K562 (cell line): ENCODE measurements at regions not wholly inside any gene's neighbourhood (a gene's known extent, or its start where the extent isn't known, plus 50 kb on each side); places are given as distances from the start of the nearest gene placed in this dataset.

Experiments
- ATAC-seq: fragments of 200-7000 bp; cut with Tn5 transposase; 3 replicates; pipeline ENCODE4 v1.9.1; 2020; ENCODE audit warnings: moderate library complexity
- BruUV-seq: library from RNA; stranded (reverse); fragments of 400-500 nt; replicated peaks from 2 replicates; lab custom pipeline; 2021; lab: Mats Ljungman, UMichigan
- CTCF ChIA-PET: fragments of 300-600 bp; formaldehyde crosslinking; extraction: SDS; loops from one replicate; lab custom pipeline; 2021; ENCODE audit warnings: low intra/inter-chr PET ratio; lab: Yijun Ruan, JAX
- POLR2A ChIA-PET: fragments of 300-600, 350-650 bp; sonication (Branson Sonifier 250); formaldehyde crosslinking; extraction: SDS; loops from one replicate; lab custom pipeline; 2021; ENCODE audit warnings: antibody characterized with exemption, inconsistent platforms; lab: Yijun Ruan, JAX
- DNase-seq, 4 experiments: peaks; one replicate each; pipeline versions ENCODE4 v3.0.0 to v3.0.0-alpha.2; 2011 to 2018; ENCODE audit warnings: low spot score in 3 of 4, mixed read lengths in 3 of 4; ENCODE audit errors: extremely low read depth in 1 of 4
- FAIRE-seq: peaks from 2 replicates; lab custom pipeline; 2011; peaks lifted over from hg19 to GRCh38; lab: Jason Lieb, UNC
- H2AFZ ChIP-seq: 2 replicates; pipeline ENCODE4 v1.6.0; 2011; ENCODE audit warnings: low read depth, low read length, control low read depth, inconsistent platforms
- H3K27ac ChIP-seq: fragments of 200-600 bp; 3 replicates; pipeline ENCODE4 v1.8.0; 2011; ENCODE audit warnings: low read depth, mild to moderate bottlenecking, control low read depth, inconsistent platforms, low read length, moderate library complexity, mixed read lengths; ENCODE audit errors: extremely low read depth
- H3K27me3 ChIP-seq, 2 experiments: fragments of 300-600 bp in 1 of 2; 2 replicates in 1 of 2; 3 replicates in 1 of 2; pipeline versions ENCODE4 v1.6.0 to v1.8.0; 2011; ENCODE audit warnings: inconsistent platforms in 2 of 2, low read length in 2 of 2, mild to moderate bottlenecking in 1 of 2, mixed read lengths in 1 of 2, moderate library complexity in 1 of 2; ENCODE audit not compliant: control insufficient read depth in 2 of 2, insufficient read depth in 2 of 2
- H3K36me3 ChIP-seq: fragments of 300-600 bp; 3 replicates; pipeline ENCODE4 v1.8.0; 2011; ENCODE audit warnings: mild to moderate bottlenecking, low read length, inconsistent platforms; ENCODE audit not compliant: control insufficient read depth, insufficient read depth
- H3K4me1 ChIP-seq, 2 experiments: fragments of 200-600 bp in 1 of 2; replicated peaks in 1 of 2; 2 replicates in 1 of 2; 3 replicates in 1 of 2; pipeline versions ENCODE4 v1.5.1 to v1.8.0; 2011; ENCODE audit warnings: inconsistent platforms in 2 of 2, low read length in 2 of 2, mild to moderate bottlenecking in 1 of 2, mixed read lengths in 1 of 2, moderate library complexity in 1 of 2; ENCODE audit not compliant: control insufficient read depth in 2 of 2, insufficient read depth in 2 of 2
- H3K4me2 ChIP-seq: 2 replicates; pipeline ENCODE4 v1.6.1; 2011; ENCODE audit warnings: low read length, control low read depth, inconsistent platforms, mixed read lengths; ENCODE audit not compliant: insufficient read depth
- H3K4me3 ChIP-seq: fragments of 200-600 bp; sonication (generic), shearing (Covaris generic); 2 replicates; pipeline ENCODE4 v1.5.1; 2016; ENCODE audit warnings: control low read depth, inconsistent platforms
- H3K79me2 ChIP-seq: fragments of 200-600 bp; 3 replicates; pipeline ENCODE4 v1.8.0; 2011; ENCODE audit warnings: low read length, inconsistent platforms; ENCODE audit not compliant: control insufficient read depth, insufficient read depth
- H3K9ac ChIP-seq, 2 experiments: 2 replicates each; pipeline versions ENCODE4 v1.6.0 to v1.6.1; 2011; ENCODE audit warnings: low read depth in 2 of 2, low read length in 2 of 2, control low read depth in 1 of 2, inconsistent platforms in 1 of 2, mild to moderate bottlenecking in 1 of 2, mixed read lengths in 1 of 2; ENCODE audit not compliant: insufficient read depth in 1 of 2
- H3K9me1 ChIP-seq: one replicate; pipeline ENCODE4 v1.6.0; 2011; ENCODE audit warnings: inconsistent platforms, mild to moderate bottlenecking, low read length, moderate library complexity; ENCODE audit not compliant: control insufficient read depth, insufficient read depth
- H3K9me3 ChIP-seq: replicated peaks from 2 replicates; pipeline ENCODE4 v1.5.1; 2011; ENCODE audit warnings: low read depth, low read length, inconsistent platforms; ENCODE audit not compliant: control insufficient read depth, insufficient read depth
- H4K20me1 ChIP-seq: replicated peaks from 2 replicates; pipeline ENCODE4 v1.6.1; 2011; ENCODE audit warnings: low read length, inconsistent platforms, mixed read lengths; ENCODE audit not compliant: control insufficient read depth, insufficient read depth
- BCOR ChIP-seq: fragments of 450-650 bp; IDR thresholded peaks from 2 replicates; pipeline ENCODE4 v1.6.1; 2016
- CCNT2 ChIP-seq: IDR thresholded peaks from 2 replicates; pipeline ENCODE4 v1.6.1; 2011; ENCODE audit warnings: borderline replicate concordance, low read depth, mild to moderate bottlenecking, moderate library complexity, mixed read lengths, low read length; ENCODE audit not compliant: insufficient read length; ENCODE audit errors: extremely low read depth
- GABPB1 ChIP-seq: sonication (generic); formaldehyde crosslinking; IDR thresholded peaks from 2 replicates; pipeline ENCODE4 v1.8.0; 2022; ENCODE audit warnings: mild to moderate bottlenecking, missing genetic modification reagents
- MAFK ChIP-seq: IDR thresholded peaks from 2 replicates; pipeline ENCODE4 v1.6.1; 2011; ENCODE audit warnings: low read length, improper control_type of control experiment
- U2AF1 ChIP-seq: fragments of 200-400 bp; formaldehyde crosslinking; optimal IDR thresholded peaks from 2 replicates; pipeline ENCODE3; 2017; ENCODE audit warnings: mild to moderate bottlenecking, low read depth, low read length, moderate library complexity
- WGBS: fragments of 100-300 bp; shearing (Covaris generic); methylation state at CpG from one replicate; pipeline ENCODE4 v1.1.6; 2016; ENCODE audit warnings: low coverage, mixed read lengths; ENCODE audit not compliant: insufficient coverage; ENCODE audit errors: missing lambda C conversion rate; 5-methylcytosine and 5-hydroxymethylcytosine counted together
- in situ Hi-C: fragments of 300-500 bp; cut with MboI; formaldehyde crosslinking; loops from 4 replicates; pipeline ENCODE4 v1.15.0; 2018; ENCODE audit warnings: inconsistent platforms, mixed read lengths
- intact Hi-C: fragments of 100-400 bp; cut with micrococcal nuclease; formaldehyde crosslinking; loops from 2 replicates; pipeline ENCODE4 v1.14.2; 2022
- TF ChIP-seq, protein P1 (sequence below): sonication (generic); formaldehyde crosslinking; IDR thresholded peaks from 2 replicates; pipeline ENCODE4 v1.5.0; 2020; ENCODE audit warnings: missing genetic modification reagents
- TF ChIP-seq, protein P2 (sequence below): fragments of 250-450 bp; sonication (Bioruptor Pico); IDR thresholded peaks from 2 replicates; pipeline ENCODE4 v1.6.1; 2021; ENCODE audit warnings: mild to moderate bottlenecking

DNA sequence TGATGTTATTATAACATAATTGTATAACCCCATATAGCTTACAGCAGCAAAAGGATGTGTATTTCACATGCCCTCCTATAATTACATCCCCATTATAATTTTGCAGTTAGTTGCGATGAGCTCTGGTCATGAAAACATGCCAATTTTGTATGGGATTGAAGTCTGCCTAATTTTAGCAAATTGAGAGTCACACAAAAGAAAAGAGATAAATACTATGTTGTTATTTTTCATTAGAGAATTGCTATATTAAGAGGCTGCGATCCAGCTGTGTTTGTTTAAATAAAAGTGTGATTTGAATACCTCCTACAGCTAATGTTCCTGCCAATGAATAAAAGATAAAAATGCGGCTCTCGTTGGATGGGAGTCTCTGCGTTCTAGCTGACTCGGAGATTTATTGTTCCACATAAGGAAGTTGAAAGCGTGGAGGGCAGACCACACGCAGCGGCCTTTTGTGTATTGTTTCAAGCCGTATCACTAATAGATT is 461.0 kb upstream of the NFIA start:
- DNase-seq (no peak), ATAC-seq (no peak), FAIRE-seq (no peak)
- POLR2A ChIA-PET = no interaction called here
- CTCF ChIA-PET = no interaction called here
- H2AFZ ChIP-seq = no peak overlapping the region
- no peak overlapping the region for H3K4me2 ChIP-seq
- no peak overlapping the region for H3K9ac ChIP-seq
- no TSS peak for BruUV-seq
- 47% methylated on average over 10 of the region's 10 CpGs for WGBS
- in situ Hi-C loops = no loop called here
- intact Hi-C loops = no loop called here
- no peaks in the 10 kb centered on the region for H3K36me3 ChIP-seq
- TF ChIP-seq, protein P1, sequence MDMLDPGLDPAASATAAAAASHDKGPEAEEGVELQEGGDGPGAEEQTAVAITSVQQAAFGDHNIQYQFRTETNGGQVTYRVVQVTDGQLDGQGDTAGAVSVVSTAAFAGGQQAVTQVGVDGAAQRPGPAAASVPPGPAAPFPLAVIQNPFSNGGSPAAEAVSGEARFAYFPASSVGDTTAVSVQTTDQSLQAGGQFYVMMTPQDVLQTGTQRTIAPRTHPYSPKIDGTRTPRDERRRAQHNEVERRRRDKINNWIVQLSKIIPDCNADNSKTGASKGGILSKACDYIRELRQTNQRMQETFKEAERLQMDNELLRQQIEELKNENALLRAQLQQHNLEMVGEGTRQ (CRISPR knock-in tag) = no peak
- TF ChIP-seq GABPB1 (CRISPR knock-in tag) = no peak
- TF ChIP-seq MAFK = 0 out of 2 replicates have a peak, but pooled peaks have one; percentile 3
- TF ChIP-seq U2AF1 = no peak
- TF ChIP-seq CCNT2 = no peak
- TF ChIP-seq BCOR = no peak
- no peak overlapping the region for H3K4me3 ChIP-seq
- H3K9me3 ChIP-seq = no peaks in the 10 kb centered on the region
- no peaks in the 10 kb centered on the region for H3K9me1 ChIP-seq
- no peak overlapping the region for H3K27ac ChIP-seq
- H3K79me2 ChIP-seq = no peaks in the 10 kb centered on the region
- H4K20me1 ChIP-seq = no peaks in the 10 kb centered on the region
- H3K27me3 ChIP-seq = no peaks in the 10 kb centered on the region
- H3K4me1 ChIP-seq = no peaks in the 10 kb centered on the region

DNA sequence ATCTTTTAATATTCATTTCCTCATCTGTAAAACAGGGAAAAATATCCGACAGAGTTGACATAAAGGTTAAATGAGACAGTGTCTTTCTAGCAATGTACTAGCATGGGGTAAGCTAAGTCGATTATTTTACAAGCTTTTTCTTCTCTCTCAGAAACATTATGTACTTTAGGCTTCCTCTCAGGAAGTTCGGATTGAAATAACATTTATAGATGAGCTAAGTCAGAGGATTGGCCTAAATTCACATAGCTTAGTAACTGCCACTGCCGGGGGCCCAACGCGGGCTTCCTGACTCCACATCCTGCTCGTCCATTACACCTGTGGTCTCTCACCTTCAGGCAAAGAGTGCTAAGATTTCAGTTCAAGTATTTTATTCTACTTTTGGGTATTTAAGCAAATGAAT is 462.3 kb upstream of the NFIA start:
- Histone ChIP-seq H3K36me3 (no peaks in the 10 kb centered on the region), H3K27ac (no peak overlapping the region), H3K9me1 (no peaks in the 10 kb centered on the region), H3K9ac (no peak overlapping the region), H3K4me3 (no peak overlapping the region), H2AFZ (no peak overlapping the region), H3K79me2 (no peaks in the 10 kb centered on the region), H3K9me3 (no peaks in the 10 kb centered on the region), H3K4me1 (no peaks in the 10 kb centered on the region), H3K4me2 (no peak overlapping the region), H3K27me3 (no peaks in the 10 kb centered on the region), H4K20me1 (no peaks in the 10 kb centered on the region)
- DNase-seq (no peak), ATAC-seq (no peak), FAIRE-seq (no peak)
- WGBS = 30% methylated on average over 7 of the region's 7 CpGs
- TF ChIP-seq, protein P2, sequence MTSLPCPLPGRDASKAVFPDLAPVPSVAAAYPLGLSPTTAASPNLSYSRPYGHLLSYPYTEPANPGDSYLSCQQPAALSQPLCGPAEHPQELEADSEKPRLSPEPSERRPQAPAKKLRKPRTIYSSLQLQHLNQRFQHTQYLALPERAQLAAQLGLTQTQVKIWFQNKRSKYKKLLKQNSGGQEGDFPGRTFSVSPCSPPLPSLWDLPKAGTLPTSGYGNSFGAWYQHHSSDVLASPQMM (CRISPR knock-in tag) = no peak
- no TSS peak for BruUV-seq
- CTCF ChIA-PET = no interaction called here
- POLR2A ChIA-PET = no interaction called here
- in situ Hi-C loops = no loop called here
- intact Hi-C loops = no loop called here
